GM19043 (cell line): ENCODE measurements at regions not wholly inside any gene's neighbourhood (a gene's known extent, or its start where the extent isn't known, plus 50 kb on each side); places are given as distances from the start of the nearest gene placed in this dataset.

ENCODE experiments used
- ATAC-seq: cut with Tn5 transposase; IDR thresholded peaks from one replicate; pipeline ENCODE4 v1.9.1; 2021; ENCODE audit warnings: low read depth; ENCODE audit not compliant: unreplicated experiment

DNA sequence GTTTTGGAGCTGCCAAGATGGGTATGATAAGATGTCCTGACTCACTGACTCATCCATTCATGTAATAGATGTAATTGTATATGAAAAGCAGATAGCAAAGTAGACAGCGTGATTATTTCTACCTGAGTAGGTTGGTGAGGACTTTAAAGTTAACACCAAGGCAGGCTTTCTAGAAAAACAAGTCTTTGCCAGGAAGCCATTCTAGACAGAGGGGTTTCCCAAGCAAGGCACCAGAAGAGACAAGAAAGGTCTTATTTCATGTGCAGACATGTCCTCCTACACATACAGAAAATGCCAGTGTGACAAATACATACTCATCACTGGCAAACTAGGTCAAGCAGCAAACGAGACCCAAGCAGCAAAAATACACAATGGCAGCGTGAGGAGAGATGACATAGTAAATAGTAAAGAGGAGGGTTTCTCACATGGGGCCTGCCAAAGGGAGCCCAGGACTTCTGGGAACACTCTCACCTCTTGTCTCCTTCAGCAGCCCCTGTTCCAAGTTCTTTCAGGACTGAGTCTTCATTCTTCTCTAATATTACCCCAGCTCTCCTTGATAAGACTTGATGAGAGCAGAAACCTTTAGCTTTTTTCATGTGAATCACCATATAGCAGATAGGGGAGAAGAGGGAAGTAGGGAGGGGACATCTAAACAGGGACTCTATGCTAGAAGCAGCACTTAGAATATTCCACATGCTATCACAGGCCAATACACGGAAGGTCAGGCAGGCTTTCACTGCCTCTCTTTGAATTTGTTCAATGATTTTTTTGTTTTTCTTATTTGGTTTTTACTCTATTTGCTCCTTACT lies 114.6 kb upstream of the ATP1B1 start:
- ATAC-seq = no peak

DNA sequence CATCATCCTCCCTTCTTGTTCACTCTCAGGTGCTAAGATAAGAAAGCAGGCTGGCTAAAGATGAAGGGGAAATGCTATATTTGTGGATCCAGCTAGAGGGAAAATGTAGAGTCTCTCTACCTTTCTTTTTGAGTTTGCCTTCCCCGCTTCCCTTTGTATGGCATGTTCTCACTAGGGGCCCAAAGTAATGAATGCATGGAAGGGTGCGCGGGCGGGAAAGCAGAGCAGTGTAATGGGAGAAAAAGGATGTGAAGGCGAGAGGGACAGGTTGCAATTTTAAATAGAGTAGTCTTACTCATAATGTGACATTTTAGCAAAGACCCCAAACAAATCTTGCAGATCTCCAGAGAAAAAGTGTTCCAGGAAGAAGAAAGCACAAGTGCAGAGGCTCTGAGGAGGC lies 105.1 kb upstream of the ATP1B1 start:
- no peak for ATAC-seq

DNA sequence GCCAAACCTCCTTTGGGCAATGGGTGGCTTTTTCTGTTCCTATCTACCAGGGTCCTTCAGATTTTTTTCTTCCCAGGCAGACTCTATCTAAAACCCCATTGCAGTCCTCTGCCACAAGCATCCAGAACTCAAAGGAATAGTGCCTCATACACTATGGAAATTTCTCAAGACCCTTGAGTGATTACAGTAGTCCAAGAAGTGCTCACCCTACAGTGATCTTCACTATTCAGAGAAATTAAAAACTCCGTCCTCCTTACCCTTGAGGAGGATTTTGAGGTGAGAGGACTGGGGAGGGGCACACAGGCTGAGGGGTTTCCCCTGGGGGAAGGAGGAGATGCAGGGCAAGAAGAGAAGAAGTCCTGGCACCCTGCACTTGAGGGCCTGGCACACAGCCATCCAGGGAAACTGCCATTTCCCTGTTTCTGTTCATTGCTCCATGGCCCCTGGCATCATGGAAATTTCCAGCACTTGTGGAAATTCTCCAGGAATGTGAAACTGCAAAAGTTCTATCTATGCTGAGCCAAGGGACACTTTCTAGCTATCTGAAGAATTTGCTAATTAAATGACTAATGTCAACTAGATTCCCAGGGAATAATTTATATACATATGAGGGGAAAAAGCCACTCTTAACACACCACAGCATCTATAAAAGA lies 102.5 kb upstream of the ATP1B1 start:
- no peak for ATAC-seq

DNA sequence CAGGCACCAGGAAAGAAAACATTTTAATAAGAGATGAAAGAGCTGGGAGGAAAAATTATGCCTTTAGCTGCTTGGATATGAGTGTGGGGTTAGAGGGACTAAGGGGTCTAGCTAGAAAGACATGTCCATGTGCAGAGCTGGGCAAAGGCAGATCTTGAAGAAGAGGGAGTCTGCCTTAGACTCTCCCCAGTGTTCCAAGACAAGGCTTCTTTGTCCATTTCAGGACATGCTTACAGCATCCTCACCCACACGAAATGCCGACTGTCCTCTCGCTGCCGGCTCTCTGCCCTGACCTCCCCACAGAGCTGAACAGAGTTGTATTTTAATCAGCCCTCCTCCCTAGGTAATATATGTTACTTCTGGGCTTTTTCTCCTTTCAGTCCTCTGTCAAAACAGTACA lies 100.7 kb upstream of the ATP1B1 start:
- no peak for ATAC-seq

DNA sequence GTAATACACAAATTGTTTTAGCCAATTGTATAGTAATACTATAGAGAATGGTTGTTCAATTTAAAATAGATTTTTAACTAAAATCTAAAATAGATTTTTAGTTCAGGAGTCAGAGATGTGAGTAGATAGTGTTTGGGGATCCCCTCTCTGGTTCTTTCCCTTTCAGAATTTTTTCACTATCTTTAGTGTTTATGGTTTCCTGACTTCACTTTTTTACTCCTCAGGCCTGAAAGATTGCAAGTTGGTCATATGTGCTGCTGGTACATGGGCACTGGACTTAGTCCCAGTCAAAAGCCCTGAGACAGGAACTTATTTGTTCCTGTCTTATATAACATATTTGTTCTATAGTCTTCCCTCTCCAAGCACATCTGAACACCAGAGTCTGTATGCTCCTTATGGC lies 96.8 kb upstream of the ATP1B1 start:
- ATAC-seq = no peak

DNA sequence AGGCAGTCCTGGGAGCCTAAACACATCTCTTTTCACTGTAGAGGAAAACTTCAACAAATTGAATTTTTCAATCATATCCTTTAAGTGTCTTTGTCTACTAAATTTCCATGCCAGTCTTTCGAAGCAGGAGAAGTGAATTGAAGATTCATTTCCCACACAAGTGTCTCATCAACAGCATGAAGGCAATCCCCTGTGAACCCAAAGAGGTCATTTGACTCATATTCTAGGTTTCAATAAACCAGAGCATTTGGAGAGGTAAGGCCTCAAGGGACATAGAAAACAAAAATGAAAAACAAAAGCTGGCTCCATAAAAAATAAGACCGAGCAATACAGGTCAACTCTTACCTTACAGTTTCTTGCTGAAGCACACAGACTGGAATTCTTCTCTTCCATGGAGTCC lies 94.1 kb upstream of the ATP1B1 start:
- peak; percentile 60 for ATAC-seq

DNA sequence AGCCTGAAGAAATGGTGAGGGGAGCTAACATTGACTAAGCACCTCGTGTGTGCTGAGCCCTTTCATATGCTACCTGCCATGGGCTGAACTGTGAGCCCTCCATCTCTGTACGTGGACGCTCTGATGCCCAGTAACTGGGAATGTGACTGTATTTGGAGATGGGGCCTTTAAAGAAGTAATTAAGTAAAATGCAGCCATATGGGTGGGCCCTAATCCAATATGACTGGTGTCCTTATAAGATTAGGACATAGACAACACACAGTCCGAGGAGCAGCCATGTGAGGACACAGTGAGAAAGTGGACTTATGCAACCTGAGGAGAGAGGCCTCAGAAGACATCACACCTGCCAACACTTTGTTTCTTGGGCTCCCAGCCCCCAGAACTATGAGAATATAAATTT lies 92.7 kb upstream of the ATP1B1 start:
- no peak for ATAC-seq

DNA sequence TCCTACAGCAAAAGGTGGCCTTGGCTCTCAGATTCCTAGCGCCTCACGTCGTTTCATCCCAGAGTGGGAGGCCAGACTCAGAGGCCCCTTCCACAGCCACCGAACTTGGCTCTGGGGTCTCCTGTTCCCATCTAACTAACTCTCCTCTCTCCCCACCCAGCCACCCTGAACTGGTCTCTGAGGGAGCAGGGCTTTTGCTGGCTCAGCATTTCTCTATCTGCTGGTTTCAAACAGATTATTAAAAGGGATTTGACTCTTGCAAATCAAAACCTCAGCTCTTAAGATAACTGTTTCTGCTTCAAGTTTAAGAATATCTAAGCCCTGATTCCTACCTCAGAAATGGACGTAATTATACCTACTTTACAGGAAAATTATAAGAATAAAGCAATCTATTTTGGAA lies 91.0 kb upstream of the ATP1B1 start:
- ATAC-seq = no peak

DNA sequence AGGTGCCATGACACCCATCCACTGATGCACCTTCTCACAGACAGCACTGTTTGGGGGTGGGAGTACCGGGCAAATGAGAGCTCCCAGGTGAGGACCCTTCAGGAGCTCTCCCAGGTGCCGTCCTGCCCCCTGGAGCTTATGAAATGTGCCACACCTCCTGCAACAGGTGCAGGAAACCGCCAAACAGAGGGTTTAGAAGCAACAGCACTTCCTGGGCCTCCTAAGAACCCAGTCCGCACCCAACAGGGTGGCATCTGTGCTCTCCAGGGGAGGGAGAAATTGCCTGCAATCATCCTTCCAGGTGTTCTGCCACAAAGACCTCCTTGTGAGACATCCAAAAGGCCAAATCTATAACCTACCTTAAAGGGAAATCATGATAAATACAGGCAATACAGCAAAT lies 87.7 kb upstream of the ATP1B1 start:
- no peak for ATAC-seq

DNA sequence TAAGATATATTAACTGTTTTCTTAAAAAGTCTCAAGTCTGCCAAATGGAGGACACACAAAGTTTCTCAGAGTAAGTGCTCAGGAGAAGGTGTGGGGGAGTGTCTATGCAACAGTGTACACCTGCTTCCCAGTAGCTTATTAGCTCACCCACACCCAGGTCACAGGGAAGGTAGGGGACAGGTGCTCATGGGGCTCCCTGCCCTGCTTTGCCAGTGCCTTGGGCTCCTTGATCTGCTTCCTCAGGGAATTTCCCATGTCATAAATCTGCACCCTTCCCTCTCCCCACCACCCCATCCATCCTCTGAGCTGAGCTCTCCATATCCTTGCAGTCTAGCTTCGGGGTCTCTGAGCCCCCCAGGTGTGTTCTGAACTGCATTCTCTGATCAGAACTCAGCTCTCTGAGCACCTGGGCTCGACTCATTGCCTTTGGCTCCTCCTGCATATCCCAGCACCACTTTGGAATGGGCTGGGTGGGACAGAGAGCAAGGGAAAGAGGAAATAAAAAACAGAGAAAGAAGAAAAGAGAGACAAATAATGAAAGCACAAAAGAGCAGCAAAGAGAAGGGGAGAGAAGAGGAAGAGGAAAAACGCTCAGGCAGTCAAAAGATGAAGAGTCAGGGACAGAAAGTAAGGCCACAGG lies 87.0 kb upstream of the ATP1B1 start:
- no peak for ATAC-seq

DNA sequence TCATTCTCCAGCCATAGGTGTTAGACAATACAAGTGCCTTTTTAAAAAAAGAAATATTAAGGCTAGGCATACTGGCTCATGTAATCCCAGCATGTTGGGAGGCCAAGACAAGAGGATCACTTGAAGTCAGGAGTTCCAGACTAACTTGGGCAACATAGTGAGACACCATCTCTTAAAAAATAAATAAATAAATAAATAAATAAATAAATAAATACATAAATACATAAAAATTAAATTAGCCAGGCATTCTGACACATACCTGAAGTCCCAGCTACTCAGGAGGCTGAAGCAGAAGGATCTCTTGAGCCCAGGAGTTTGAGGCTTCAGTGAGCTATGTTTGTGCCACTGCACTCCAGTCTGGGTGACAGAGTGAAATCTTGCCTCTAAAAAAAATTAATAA lies 85.8 kb upstream of the ATP1B1 start:
- ATAC-seq = no peak

DNA sequence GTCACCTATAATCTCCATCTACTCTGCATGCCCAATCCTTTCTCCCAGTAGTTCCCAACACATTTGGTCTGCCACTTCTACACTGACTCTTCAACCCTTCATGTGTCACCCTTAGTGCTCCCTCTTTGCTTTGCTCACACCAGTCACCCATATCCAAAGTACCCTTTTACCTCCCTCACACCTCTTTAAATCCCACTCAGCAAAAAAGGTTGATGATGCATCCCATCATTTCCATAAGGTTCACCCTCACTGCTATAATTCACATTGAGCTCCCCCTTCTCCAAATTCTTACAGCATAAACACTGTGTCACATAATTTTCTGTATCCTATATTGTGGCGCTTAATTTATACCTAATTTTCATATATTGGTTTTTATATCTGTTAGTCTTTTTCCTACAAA lies 83.8 kb upstream of the ATP1B1 start:
- ATAC-seq = no peak

DNA sequence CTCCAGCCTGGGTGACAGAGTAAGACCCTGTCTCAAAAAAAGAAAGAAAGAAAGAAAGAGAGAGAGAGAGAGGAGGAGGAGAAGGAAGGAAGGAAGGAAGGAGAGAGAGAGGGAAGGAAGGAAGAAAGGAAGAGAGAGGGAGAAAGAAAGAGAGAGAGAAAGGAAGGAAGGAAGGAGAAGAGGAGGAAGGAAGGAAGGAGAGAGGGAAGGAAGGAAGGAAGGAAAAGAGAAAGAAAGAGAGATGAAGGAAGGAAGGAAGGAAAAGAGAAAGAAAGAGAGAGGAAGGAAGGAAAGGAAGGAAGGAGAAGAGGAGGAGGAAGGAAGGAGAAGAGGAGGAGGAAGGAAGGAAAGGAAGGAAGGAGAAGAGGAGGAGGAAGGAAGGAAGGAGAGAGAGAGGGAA lies 82.2 kb upstream of the ATP1B1 start:
- no peak for ATAC-seq

DNA sequence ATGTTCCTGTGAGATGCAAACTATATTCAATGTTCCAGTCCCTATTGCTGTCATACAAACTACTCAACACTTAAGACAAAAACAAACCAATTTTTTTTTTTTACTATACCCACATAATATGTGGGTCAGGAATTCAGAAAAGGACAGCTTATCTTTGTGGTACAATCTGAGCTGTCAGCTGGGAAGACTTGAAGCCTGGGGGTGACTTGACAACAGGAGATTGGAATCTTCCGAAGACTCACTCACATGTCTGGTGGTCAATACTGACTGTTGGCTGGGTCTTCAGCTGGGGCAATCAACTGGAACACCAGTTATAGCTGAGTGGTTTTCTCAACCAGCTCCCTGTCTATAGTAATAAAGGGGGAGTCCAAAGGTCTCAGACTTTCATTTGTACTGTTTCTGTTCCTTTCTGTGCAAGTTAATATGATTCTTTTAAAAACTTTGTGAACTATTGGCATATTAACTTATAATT lies 81.7 kb upstream of the ATP1B1 start:
- peak; percentile 80 for ATAC-seq

DNA sequence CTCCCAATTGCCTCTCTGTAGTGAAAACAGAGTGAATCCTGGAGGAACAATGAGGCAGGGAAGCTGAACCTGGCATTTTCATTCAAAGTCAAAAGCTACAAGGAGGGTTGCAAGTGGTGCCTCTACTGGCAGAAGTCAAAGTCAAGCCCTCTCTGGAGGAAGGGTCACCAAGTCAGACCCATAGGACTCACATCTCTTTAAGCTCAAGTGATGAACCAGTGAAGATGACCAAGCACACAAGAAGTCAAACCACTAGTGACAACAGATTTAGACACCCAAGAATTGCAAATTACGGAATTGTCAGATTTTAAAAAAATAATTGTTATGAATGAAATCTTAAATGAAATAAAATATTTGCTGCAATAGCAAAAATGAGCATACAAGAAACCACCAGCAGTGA lies 81.1 kb upstream of the ATP1B1 start:
- no peak for ATAC-seq

DNA sequence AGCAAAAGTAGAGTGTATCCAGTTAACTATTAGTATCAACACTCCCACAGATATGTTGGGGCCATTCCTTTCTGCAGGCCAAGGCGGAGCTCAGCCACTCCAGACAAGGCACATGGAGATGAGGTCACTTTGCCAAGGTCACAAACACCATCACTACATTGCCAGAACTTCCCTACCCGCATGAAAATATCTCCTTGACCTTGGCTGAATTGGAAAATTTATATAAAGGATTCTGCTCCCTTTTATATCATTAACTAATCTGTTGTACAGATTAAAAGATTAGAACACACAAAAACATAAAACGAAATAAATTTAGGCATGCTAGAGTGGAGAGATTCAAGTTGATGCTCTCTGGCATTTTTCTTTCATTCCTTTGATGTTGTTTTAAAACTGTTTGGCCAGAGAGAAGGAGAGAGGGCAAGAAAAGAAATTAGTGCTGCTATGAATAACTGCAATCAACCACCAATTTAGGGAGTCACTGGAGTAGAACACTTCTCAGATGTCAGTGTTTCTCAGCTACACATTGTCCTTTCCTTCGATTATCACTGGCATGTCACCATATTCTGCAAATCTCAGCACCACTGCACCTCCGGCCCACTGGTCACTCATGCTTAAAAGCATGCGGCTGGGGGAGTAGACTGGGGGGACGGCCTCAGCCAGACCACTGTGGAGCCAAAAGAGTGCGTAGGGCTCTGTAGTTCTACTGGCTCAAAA lies 78.7 kb upstream of the ATP1B1 start:
- ATAC-seq = peak; percentile 50

DNA sequence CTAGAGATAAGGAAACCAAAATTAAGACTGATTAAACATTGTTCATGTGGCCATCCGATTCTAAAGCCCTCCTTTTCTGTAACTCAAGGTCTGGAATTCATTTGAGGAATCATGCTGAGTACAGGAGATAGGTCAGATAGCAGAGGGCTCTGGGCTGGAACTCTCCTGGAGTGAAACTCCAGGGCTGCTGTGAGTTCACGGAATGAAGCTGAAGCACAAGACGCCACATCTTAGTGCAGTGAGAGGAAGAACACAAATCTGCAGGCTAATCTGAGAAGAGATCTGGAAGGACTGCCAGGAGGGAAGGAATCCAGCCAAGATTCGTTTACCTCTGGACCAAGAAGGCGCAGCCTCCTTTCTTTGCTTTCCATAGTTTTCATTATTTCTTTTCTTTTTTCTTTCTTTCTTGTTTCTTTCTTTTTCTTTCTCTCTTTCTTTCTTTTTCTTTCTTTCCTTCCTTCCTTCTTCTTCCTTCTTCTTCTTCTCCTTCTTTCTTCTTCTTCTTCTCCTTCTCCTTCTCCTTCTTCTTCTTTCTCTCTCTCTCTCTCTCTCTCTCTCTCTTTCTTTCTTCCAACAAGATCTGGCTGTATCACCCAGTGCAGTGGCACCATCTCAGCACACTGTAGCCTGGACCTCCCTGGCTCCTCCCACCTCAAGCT lies 74.8 kb upstream of the ATP1B1 start:
- no peak for ATAC-seq

DNA sequence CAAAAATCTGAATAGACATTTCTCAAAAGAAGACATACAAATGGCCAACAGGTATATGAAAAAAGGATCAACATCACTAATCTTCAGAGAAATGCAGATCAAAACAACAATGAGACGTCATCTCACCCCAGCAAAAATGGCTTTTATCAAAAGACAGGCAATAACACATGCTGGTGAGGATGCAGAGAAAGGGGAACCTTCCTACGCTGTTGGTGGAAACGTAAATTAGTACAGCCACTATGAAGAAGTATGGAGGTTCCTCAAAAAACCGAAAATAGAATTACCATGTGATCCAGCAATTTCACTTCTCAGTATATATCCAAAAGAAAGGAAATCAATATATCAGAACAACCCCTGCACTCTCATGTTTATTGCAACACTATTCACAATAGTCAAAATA lies 65.1 kb upstream of the ATP1B1 start:
- ATAC-seq = no peak

DNA sequence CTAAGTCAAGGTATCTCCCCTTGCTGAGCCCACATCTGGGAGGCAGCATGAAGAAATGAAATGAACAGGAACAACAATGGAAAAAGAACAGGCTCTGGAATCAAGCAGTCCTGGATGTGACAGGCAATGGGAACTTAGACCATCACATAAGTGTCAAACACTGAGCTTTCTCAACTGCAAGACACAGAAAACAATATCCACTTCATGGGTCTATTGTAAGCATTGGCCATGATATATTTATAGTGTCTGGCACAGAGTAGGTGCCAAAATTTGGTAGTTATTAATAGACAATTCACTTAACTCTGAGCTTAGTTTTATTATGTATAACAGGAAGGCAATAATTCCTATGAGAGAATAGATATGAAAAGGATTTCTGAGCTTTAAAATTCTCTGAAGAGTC lies 64.1 kb upstream of the ATP1B1 start:
- ATAC-seq = no peak

DNA sequence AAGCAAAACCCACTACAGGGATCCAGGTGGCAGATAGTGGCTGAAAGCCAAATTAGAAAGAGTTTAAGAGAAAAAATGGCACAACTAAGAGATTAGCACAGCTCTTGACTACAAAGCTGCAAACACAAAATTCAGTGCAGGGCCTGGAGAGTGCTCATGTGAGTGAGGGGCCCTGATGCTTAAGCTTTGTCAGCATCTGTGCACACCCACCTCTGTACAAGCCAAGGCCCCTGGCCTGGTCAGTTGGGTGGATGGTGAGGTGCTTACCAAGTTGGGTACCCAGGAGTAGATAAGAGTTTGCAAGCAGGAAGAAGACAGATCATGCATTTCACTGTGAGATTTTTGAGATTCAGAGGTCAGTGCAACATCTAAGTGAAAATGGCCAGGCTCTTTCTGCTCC lies 62.7 kb upstream of the ATP1B1 start:
- no peak for ATAC-seq

DNA sequence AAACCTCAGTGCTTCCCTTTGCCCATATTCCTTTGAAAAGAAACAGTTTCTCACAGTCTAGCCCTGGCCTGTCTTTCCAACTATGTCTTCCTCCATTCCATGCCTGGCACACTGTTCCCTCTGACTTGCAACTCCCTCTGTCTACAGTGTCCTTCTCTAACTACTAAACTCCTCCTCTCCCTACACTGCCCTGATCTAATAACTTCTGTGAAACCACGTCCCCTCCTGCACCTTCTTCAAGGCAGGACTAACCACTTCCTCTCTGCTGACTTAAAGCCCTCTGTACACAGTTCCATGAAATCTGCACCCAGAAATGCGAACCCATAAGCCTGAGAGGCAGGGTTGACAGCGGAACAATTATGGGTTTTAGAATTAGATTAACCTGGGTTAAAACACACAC lies 62.2 kb upstream of the ATP1B1 start:
- peak; percentile 83 for ATAC-seq
